ENCODE measurements at regions not wholly inside any gene's neighbourhood (a gene's known extent, or its start where the extent isn't known, plus 50 kb on each side); places are given as distances from the start of the nearest gene placed in this dataset.

DNA sequence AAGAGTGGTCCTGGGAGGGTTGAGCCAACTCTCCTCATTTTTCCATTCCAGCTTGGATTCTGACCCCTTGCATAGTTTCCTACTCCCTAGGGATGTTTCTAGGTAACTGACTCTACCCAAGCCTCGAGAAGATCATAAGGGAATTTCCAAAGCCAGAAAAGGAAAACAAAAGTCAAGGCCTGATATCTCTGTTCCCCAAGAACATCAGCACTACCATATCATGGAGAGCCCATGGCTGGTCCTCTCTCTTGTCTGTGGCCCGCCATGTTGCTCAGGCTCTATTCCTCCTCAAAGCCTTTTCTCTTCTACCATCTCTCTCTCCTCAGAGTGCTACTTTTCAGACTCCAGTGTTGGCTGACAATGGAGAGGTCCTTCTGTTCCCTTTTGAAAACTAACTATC is 99.6 kb upstream of the KLF7 start (continued):
- TF ChIP-seq MGA (IDR thresholded peaks at IDR 0.05) (no peak), TAF1 (IDR thresholded peaks at IDR 0.05; ENCODE audit: control insufficient read depth, extremely low read depth, insufficient read depth, low read length, severe bottlenecking) (no peak), CHD4 (IDR thresholded peaks at IDR 0.05; ENCODE audit: insufficient read depth, insufficient replicate concordance, low read depth, low read length, poor library complexity, severe bottlenecking) (no peak), TEAD4 (IDR thresholded peaks at IDR 0.05; ENCODE audit: low read length) (no peak), TEAD4 (CRISPR knock-in tag; IDR thresholded peaks at IDR 0.05; ENCODE audit: borderline replicate concordance) (no peak), NONO (IDR thresholded peaks at IDR 0.05; ENCODE audit: low read depth in 2 of 2, low read length in 1 of 2) (no peak), ZNF586 (CRISPR knock-in tag; conservative IDR thresholded peaks at IDR 0.05) (no peak), ELF2 (CRISPR knock-in tag; IDR thresholded peaks at IDR 0.05) (no peak), ARHGAP35 (IDR thresholded peaks at IDR 0.05; ENCODE audit: partially characterized antibody) (no peak), ZNF124 (CRISPR knock-in tag; IDR thresholded peaks at IDR 0.05) (no peak), ATF6 (CRISPR knock-in tag; IDR thresholded peaks at IDR 0.05) (no peak)

Data from K562 (cell line).